ENCODE measurements at regions not wholly inside any gene's neighbourhood (a gene's known extent, or its start where the extent isn't known, plus 50 kb on each side); places are given as distances from the start of the nearest gene placed in this dataset.

GRCh38 chr3:10746001-10746400, 70.0 kb upstream of the SLC6A11 start:
- Histone ChIP-seq H3K36me3 (ENCODE audit: control insufficient read depth in 2 of 2, extremely low read depth in 1 of 2, insufficient read depth in 2 of 2, low read length in 2 of 2) (no peaks in the 10 kb centered on the region), H3K9me1 (replicated peaks; ENCODE audit: control insufficient read depth, extremely low read depth, insufficient read depth, low read length) (no peaks in the 10 kb centered on the region), H2AFZ (ENCODE audit: low read depth, low read length) (no peak overlapping the region), H3K27ac (ENCODE audit: insufficient read depth, low read depth, low read length) (no peak overlapping the region), H4K20me1 (replicated peaks; ENCODE audit: control insufficient read depth, extremely low read depth, insufficient read depth, low read length) (no peaks in the 10 kb centered on the region), H3K9me3 (replicated peaks; ENCODE audit: control insufficient read depth, insufficient read depth, low read length) (no peaks in the 10 kb centered on the region), H3K27me3 (ENCODE audit: control insufficient read depth in 2 of 2, insufficient read depth in 2 of 2, low read length in 2 of 2) (no peaks in the 10 kb centered on the region), H3K4me2 (ENCODE audit: insufficient read depth, low read length) (no peak overlapping the region), H3K79me2 (ENCODE audit: control insufficient read depth, insufficient read depth, low read length) (no peaks in the 10 kb centered on the region), H3K4me3 (replicated peaks in 1 of 3; ENCODE audit: insufficient read depth in 1 of 3, low read depth in 1 of 3, low read length in 3 of 3) (no peak overlapping the region), H3K9ac (replicated peaks; ENCODE audit: extremely low read depth, insufficient read depth, low read length) (no peak overlapping the region), H3K4me1 (ENCODE audit: control insufficient read depth, extremely low read depth, insufficient read depth, low read length) (no peaks in the 10 kb centered on the region)
- BruUV-seq (replicated peaks) = no TSS peak
- DNase-seq (ENCODE audit: low read depth, low spot score) (no peak), FAIRE-seq (no peak)
- intact Hi-C loops (cut with micrococcal nuclease) = loop anchor here (2.0 kb wide), 1 partner anchor 47 kb away; no protein-coding TSS in a partner anchor
- ChIA-PET CTCF (no interaction called here), POLR2A (no interaction called here)
- no peak for TF ChIP-seq POLR2AphosphoS5 (IDR thresholded peaks at IDR 0.05; ENCODE audit: insufficient read depth, low read depth, low read length)
- TF ChIP-seq FOS (IDR thresholded peaks at IDR 0.05; ENCODE audit: borderline replicate concordance, insufficient read depth, low read length) = no peak
- dilution Hi-C loops (cut with MboI; ENCODE audit: extremely low pct_ligation_motif_present, low sequenced_read_pairs) = no loop called here

- dilution Hi-C loops (cut with MboI; ENCODE audit: extremely low pct_ligation_motif_present, low sequenced_read_pairs) = no loop called here
- Histone ChIP-seq H3K9me1 (replicated peaks; ENCODE audit: control insufficient read depth, extremely low read depth, insufficient read depth, low read length) (no peaks in the 10 kb centered on the region), H3K27me3 (ENCODE audit: control insufficient read depth in 2 of 2, insufficient read depth in 2 of 2, low read length in 2 of 2) (no peaks in the 10 kb centered on the region), H3K4me1 (ENCODE audit: control insufficient read depth, extremely low read depth, insufficient read depth, low read length) (no peaks in the 10 kb centered on the region), H4K20me1 (replicated peaks; ENCODE audit: control insufficient read depth, extremely low read depth, insufficient read depth, low read length) (no peaks in the 10 kb centered on the region), H3K36me3 (ENCODE audit: control insufficient read depth in 2 of 2, extremely low read depth in 1 of 2, insufficient read depth in 2 of 2, low read length in 2 of 2) (no peaks in the 10 kb centered on the region), H3K4me2 (ENCODE audit: insufficient read depth, low read length) (no peak overlapping the region), H3K79me2 (ENCODE audit: control insufficient read depth, insufficient read depth, low read length) (no peaks in the 10 kb centered on the region), H3K4me3 (replicated peaks in 1 of 3; ENCODE audit: insufficient read depth in 1 of 3, low read depth in 1 of 3, low read length in 3 of 3) (no peak overlapping the region), H3K9ac (replicated peaks; ENCODE audit: extremely low read depth, insufficient read depth, low read length) (no peak overlapping the region), H3K9me3 (replicated peaks; ENCODE audit: control insufficient read depth, insufficient read depth, low read length) (no peaks in the 10 kb centered on the region), H3K27ac (ENCODE audit: insufficient read depth, low read depth, low read length) (no peak overlapping the region), H2AFZ (ENCODE audit: low read depth, low read length) (no peak overlapping the region)
- intact Hi-C loops (cut with micrococcal nuclease) = loop anchor here (2.0 kb wide), 1 partner anchor 46 kb away; no protein-coding TSS in a partner anchor
- ChIA-PET POLR2A (no interaction called here), CTCF (interaction anchor here (3.5 kb wide), 1 partner anchor 8 kb away, joined by 33 read pairs; no protein-coding TSS in a partner anchor)
- no TSS peak for BruUV-seq (replicated peaks)
- TF ChIP-seq POLR2AphosphoS5 (IDR thresholded peaks at IDR 0.05; ENCODE audit: insufficient read depth, low read depth, low read length) = no peak
- TF ChIP-seq CTCF (IDR thresholded peaks at IDR 0.05; ENCODE audit: extremely low read depth in 1 of 2, insufficient read depth in 1 of 2, low read depth in 1 of 2, low read length in 2 of 2) = no peak
- TF ChIP-seq POLR2A (IDR thresholded peaks at IDR 0.05; ENCODE audit: low read depth, low read length) = no peak
- no peak for TF ChIP-seq JUN (IDR thresholded peaks at IDR 0.05; ENCODE audit: borderline replicate concordance, insufficient read depth, insufficient read length, low read depth)
- no peak for TF ChIP-seq FOS (IDR thresholded peaks at IDR 0.05; ENCODE audit: borderline replicate concordance, insufficient read depth, low read length)
- TF ChIP-seq GATA2 (IDR thresholded peaks at IDR 0.05; ENCODE audit: insufficient read depth, insufficient read length, low read depth, low read length) = no peak
- TF ChIP-seq MYC (IDR thresholded peaks at IDR 0.05; ENCODE audit: low read depth, low read length) = no peak
- TF ChIP-seq MAX (IDR thresholded peaks at IDR 0.05; ENCODE audit: insufficient read depth, insufficient read length) = no peak
- no peak for TF ChIP-seq EZH2 (IDR thresholded peaks at IDR 0.05; ENCODE audit: borderline replicate concordance, low read depth, low read length, severe bottlenecking)
- no peak for DNase-seq (ENCODE audit: low read depth, low spot score)
- FAIRE-seq = no peak
Measured at GRCh38 chr3:10746684-10747083, 69.3 kb upstream of the SLC6A11 start.
